Right ventricle myocardium superior (tissue), 1 donor: ENCODE measurements at regions not wholly inside any gene's neighbourhood (a gene's known extent, or its start where the extent isn't known, plus 50 kb on each side); places are given as distances from the start of the nearest gene placed in this dataset.

Experiments used
- ATAC-seq: fragments of 200-7000 bp; cut with Tn5 transposase; one replicate; pipeline ENCODE4 v1.9.1; 2020; ENCODE audit warnings: mild to moderate bottlenecking; ENCODE audit not compliant: poor library complexity
- DNase-seq: peaks from one replicate; pipeline ENCODE4 v3.0.0-alpha.2; 2020
- intact Hi-C: fragments of 100-400 bp; cut with DNase I; formaldehyde crosslinking; loops from one replicate; pipeline ENCODE4 v1.11.2; 2022
- donor health status: DM: no; HTN: yes; CAD: no; lungs with severe emphysema.

DNA sequence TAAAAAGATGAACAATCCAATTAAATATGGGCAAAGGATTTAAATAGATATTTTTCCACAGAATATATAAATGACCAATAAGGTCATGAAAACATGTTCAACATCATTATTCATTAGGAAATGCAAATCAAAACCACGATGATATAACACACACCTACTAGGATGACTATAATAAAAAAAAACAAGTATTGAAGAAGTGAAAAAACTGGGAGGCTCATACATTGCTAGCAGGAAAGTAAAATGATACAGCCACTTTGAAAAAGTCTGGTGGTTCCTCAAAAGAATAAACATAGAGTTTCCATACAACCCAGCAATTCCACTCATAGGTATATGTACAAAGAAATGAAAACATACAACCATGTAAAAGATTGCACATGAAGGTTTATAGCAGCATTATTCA, 75.7 kb upstream of the RAB4A start:
- intact Hi-C loops = no loop called here
- ATAC-seq (no peak), DNase-seq (no peak)

DNA sequence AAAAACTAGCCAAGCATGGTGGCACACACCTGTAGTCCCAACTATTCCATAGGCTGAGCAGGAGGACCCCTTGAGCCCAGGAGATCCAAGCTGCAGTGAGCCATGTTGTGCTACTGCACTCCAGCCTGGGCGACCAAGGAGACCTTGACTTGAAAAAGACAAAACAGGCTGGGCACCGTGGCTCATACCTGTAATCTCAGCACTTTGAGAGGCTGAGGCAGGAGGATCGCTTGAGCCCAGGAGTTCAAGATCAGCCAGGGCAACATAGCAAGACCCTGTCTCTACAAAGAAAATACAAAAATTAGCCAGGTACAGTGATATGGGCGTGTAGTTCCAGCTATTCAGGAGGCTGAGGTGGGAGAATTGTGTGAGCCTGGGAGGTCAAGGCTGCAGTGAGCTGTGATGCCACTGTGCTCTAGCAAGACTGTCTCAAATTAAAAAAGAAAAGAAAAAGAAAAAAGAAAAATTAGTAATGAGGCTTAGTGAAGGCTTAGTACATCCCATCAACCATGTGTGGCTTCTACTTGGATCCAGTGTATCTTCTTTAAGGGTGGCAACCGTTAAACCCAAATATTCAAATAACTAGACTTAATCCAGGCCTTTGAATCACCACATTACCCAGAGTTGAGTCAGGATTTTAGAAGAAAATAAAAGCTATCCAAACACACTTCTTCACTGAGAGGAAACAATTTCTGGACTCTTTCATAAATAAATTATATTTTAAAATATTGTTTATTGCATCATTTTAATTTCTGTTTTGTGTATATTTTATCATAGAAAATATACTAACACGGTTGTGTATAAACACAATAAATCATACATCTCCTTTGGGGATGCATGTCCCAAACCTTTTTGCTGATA, 74.3 kb upstream of the RAB4A start:
- ATAC-seq (no peak), DNase-seq (no peak)
- intact Hi-C loops = no loop called here

DNA sequence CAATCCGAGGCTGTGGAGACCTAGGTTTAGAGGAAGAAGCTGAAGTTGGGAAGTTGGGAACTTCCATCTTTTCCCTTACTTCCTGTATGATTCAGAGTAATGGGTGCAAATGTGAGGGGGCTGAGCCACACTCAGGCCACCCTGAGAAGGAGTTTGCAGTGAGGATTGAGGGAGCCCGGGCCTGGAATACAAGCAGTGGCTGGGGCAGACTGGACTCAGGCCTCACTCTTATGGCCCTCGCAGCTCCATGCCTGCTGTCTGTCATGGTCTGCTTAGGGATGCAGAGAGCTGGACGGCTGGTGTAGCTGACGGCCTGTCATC, 73.7 kb upstream of the RAB4A start:
- ATAC-seq (no peak), DNase-seq (no peak)
- intact Hi-C loops = no loop called here

DNA sequence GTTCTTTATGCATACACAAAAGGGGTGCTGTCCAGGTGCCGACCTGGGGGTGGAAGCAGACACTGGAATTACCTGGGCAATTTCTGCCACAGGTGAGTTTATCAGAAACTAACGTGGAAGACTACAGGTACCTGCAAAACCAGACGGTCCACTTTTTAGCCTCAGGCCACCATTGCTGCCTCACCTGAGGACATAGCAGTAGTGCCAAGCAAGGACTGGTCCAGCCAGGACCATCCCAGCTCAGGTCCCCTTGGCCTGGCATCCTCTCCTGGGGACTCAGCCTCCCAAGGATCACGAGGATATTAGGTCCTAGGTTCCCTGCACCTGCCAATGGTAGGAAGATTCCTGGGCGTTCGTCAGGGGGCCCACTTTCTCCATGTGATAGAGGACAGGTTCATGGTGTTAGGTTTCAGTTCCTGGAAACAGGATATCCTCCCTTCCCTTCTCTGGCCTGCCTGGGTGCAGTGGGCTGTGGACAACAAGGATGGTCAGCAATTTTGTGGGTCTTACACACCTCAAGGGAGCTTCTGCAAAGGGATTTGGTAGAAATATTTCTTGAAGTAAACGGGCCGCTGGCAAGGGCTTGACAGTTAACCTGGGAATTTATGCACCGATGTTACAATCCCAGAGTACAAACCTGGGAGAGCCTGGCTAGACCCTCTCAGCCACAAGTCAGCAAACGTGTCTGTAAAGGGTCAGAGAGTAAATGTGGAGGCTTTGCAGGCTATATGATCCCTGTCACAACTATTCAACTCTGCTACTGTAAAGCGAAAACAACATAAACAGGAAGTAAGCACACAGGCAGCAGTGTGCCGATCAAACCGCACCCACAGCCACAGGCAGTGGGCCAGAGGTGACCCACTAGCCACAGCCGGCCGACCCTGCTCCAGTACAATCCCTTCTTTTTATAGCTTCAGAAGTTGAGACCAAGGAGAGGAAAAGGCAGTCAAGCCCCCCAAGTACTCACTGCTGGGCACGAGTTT, 71.4 kb upstream of the RAB4A start:
- intact Hi-C loops = no loop called here
- DNase-seq (peak; percentile 65), ATAC-seq (peak; percentile 38)

DNA sequence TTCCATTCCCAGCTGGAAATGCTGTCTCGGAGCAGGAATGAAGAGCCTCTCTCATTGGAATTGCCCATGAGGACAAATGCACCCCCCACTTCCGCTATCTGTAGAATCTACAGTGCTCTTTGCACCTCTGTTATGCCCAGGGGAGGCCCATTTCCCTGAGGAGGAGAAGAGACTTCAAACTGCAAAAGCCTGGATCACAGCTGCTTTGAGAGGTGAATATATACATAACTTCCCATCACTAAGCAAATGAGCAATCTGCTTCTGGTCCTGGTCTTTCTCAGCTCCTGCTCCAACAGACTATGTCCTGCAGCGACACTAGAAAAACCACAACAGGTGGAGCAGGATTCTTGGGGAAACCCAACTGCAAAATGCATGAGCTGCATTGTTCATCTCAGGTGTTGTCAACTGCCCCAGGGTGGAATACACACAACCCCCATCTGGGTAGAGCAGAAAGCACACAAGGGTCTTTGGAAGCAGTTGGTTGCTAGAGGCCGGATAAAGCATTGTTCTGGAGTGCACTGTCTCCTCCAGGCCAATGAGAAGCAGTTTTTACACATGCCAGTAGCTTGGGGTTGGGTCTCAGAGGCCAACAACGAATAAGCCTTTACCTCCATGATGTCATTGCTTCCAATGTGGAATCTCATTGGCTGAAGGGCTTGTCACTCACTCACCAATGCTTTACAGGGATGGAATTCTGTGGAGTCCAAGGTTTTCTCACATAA, 67.7 kb upstream of the RAB4A start:
- no peak for DNase-seq
- no peak for ATAC-seq
- intact Hi-C loops = no loop called here

DNA sequence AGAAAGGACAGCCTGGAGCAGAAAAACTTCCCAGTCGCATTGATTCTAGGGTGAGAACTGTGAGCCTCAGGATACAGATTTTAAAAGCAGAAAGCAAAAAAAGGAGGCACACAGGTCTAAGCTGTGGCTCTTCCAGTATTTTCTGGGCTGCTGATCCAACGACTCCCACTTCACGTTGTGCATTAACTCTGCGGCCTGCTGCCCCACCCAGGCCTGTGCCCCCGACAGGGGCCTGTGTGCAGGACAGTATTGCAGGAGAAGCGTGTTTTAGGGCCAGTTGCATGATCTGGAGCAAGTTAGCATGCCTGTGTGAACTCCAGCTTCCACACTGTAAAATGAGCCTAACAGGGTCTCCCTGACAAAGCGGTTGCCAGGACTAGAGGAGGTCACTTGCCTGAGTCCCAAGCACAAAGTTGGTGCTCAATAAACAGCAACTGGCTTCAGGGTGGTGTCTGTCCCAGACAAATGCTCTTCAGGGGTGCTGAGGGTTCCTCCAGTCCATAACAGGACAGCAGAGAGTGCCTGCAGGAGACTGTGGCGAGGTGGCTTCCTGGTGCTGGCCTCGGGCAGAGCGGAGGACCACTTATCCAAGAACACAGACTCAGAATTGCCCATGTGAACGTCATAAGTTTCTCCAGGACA, 66.8 kb upstream of the RAB4A start:
- ATAC-seq (no peak), DNase-seq (no peak)
- intact Hi-C loops = no loop called here

DNA sequence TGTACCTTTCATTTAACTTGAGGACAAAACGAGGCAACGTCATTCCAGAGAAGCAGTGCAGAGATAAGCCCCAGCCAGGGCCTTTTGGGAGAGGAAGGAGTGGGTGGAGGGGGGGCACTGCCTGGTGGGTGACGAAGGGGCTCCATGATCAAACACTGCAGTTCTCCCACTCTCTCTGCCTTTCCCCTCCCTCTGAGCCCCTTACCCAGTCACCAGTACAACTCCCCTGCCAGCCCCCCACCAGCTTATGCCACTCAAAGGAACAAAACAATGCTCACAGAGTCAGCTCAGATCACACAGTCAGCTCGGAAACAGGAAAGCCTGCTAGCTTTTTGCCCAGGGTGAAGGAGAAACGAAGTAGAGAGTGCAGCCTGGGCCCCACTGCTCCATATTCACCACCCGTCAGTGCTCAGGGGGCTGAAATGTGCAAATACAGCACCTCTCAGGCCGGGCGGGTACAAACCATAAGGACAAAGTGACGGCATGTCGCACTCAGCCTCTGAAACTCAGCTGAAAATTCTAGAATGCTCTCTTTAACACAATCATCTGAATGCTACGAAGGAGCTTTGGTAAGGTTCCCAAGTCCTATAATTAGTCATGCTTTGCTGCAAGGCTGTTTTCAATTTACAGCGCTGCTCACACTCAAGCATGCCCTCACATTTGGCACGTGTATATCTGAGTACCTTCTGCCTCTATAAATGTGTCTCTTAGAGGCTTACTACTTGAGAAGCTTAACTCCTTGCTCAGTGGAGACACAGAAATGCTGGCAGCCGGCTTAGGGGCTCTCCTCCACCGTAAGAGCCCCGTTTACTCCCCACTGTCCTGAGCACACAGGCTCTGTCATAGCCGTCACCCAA, 65.8 kb upstream of the RAB4A start:
- intact Hi-C loops = no loop called here
- ATAC-seq = peak; percentile 83
- DNase-seq = no peak

DNA sequence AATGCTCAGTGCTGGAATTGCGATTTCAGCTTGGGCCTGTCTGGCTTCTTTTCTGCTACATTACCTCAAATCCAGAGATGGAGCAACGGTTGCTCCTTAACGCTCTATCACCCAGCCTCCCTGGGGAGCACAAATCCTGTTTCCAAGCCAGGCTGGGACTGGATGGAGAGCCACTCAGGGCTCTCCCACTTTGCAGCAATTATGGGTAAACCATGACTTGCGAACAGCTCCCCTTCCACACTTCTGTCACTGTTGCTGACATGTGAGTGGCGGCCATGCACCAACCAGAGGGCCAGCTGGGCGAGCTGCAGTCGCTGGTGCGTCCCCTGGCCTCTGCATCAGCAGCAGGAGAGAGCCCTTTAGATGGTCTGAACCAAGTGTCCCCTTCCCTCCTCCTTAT, 65.1 kb upstream of the RAB4A start:
- ATAC-seq = no peak

DNA sequence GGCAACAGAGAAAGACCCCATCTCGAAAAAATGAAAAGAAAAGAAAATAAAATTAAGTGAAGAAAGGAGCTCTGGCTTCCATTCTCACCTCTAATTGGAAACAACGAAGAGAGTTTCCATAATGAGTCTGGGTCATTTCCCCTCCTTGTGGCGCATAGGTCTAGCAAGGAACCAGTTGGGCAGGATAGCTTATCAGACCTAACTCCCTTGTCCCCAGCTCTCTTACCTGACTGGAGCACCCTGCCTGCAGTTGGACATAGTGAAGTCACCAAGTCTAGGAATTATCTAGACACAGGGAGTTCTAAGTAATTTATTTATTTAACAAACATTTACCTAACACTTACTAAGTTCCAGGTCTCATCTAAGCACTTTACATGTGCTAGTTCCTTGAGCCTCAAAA, 63.0 kb upstream of the RAB4A start:
- no peak for ATAC-seq
- no peak for DNase-seq
- intact Hi-C loops = no loop called here

More for the DNA sequence above, 65.1 kb upstream of the RAB4A start:
- no peak for DNase-seq
- intact Hi-C loops = no loop called here

DNA sequence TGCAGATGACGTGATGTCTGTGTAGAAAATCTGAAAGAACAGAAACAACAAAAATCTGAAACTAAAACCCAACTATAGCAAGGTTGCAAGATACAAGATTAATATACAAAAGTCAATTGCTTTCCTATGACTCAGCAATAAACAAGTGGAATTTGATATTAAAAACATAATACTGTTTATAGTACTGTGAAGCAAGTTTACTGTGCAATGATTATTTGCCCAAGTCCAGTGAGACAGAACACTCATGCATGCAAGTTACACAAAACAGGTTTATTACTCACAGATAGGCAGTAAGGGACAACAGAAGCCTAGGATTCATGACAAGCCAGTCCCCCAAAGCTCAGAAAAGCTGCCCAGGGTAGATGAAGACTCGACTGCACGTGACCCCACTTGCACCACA, 62.4 kb upstream of the RAB4A start:
- no peak for DNase-seq
- ATAC-seq = no peak
- intact Hi-C loops = no loop called here

DNA sequence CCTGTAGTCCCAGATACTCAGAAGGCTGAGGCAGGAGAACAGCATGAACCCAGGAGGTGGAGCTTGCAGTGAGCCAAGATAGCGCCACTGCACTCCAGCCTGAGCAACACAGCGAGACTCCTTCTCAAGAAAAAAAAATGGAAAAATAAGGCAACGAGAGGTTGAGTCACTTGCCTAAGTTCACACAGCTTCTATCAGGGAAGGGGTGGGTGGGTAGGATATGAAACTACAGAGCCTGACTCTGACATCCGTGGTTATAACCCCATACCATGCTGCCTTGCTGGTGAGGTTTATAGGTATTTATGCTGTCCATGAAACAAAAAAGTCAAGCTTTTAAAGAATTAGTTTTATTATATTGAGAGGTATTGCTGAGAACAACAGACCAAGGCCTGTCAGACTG, 61.5 kb upstream of the RAB4A start:
- ATAC-seq = no peak
- intact Hi-C loops = no loop called here
- DNase-seq = no peak

DNA sequence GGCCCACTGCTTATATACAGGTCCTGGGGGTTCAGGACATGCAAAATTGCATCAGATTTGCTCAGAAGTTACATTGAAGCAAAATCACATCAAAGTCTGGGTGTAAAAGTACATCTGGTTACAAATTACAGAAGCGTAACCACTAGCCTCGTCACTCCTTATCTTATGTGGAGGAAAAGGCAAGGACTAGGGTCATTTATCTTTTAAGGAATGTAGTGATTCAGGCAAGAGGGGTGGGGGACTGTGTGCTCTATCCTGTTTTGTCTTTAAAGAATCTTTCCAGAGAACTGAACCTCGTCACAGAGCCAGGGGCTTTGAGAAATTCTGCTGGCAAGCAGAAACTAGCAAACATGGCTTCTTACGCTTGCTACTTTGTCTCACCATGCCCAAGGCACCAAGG, 61.1 kb upstream of the RAB4A start:
- ATAC-seq (no peak), DNase-seq (no peak)

DNA sequence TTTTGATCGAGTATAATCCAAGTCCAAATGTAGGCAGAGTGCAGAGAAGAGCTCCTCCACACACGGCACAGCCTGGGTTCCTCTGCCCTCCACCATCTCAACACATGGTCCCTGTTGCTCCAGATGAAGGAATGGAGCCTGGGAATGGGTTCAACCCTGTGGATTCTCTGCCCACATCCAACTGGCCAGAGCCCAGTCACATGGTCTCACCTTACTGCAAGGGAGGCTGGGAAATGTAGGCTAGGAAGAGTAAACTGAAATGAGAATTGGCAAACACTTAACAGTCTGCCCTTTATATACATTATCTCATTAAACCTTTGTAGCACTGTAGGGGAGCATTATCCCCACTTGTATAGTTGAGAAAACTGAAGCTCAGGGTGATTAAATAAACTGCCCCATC, 60.1 kb upstream of the RAB4A start:
- ATAC-seq = no peak
- intact Hi-C loops = no loop called here

More for the DNA sequence above, 61.1 kb upstream of the RAB4A start:
- intact Hi-C loops = no loop called here

DNA sequence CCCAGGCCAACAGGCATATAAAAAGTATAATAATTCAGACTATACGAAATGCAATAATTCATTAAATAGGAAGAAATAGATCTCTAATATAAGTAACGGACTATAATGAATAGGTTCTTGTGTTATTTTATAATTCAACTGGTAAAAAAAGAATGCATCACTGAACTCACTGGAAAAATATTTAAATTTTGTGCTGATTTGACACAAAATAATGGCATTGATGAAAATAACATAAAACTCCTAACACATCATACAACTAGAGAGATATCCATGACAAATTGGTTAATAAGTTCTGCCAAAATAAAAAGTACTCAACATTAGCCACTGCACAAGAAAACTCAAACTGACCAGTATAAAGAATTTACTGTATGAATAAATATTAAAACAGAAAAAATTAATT, 57.1 kb upstream of the RAB4A start:
- ATAC-seq (no peak), DNase-seq (no peak)
- intact Hi-C loops = no loop called here

More for the DNA sequence above, 60.1 kb upstream of the RAB4A start:
- DNase-seq = no peak

DNA sequence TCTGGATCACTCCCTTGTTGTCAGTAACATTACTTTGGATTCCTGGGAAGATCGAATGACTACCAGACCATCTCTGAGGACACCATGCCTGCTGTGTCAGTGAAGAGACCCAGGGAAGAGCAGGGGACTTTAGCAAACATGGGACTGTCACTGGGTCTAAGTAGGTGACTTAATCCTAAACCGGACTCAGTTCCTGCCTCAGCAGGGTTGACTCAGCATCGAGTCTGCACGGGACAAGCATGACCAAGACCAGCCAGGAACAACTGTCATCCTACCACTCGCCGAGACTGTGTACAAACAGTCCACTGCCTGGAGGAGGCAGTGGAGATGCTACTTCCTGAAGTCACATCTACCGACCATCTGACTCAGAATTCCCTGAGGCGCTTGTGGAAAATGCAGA, 53.2 kb upstream of the RAB4A start:
- no peak for DNase-seq
- no peak for ATAC-seq
- intact Hi-C loops = no loop called here

DNA sequence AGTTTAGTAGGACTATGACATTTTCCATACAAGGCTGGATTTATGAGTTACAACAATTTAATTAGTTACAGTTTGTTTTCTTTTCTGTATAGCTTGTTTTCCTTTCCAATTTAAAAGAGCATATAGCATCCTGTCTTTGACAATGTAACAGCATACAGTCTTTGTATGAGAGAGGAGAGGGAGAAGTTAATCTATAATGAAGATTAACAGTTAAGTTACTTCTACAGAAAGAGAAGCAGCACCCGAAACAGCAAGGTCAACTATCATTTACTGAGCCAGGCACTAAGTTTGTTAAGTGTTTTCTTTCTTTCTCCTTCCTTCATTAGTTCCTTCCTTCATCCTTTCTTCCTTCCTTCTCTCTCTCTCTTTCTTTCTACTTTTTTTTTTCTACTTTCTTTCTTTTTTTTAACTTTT, 52.3 kb upstream of the RAB4A start:
- DNase-seq (no peak), ATAC-seq (no peak)
- intact Hi-C loops = no loop called here

DNA sequence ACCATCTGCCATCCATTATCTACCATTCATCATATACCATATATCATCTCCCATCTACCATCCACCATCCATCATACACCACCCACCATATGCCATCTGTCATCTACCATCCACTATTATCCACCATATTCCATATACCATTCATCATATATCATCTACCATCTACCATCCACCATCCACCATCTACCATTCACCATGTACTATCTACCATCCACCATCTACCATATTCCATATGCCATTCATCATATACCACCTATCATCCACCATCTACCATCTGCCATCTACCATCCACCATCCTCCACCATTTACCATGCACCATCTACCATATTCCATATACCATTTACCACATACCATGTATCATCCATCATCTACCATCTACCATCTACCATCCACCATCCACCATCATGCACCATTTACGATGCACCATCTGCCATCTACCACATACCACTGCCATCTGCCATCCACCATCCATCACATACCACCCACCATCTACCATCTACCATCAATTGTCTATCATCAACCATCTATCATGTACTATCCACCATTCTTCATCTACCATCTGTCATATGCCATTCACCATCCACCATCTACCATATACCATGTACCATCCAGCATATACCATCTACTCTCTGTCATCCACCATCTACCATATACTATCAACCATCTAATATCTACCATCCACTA, 50.6 kb upstream of the RAB4A start:
- intact Hi-C loops = loop anchor here (10.0 kb wide), 1 partner anchor 556 kb away; no protein-coding TSS in a partner anchor
- no peak for DNase-seq

More for the DNA sequence above, 50.6 kb upstream of the RAB4A start:
- no peak for ATAC-seq
